ENCODE measurements at regions not wholly inside any gene's neighbourhood (a gene's known extent, or its start where the extent isn't known, plus 50 kb on each side); places are given as distances from the start of the nearest gene placed in this dataset.

DNA sequence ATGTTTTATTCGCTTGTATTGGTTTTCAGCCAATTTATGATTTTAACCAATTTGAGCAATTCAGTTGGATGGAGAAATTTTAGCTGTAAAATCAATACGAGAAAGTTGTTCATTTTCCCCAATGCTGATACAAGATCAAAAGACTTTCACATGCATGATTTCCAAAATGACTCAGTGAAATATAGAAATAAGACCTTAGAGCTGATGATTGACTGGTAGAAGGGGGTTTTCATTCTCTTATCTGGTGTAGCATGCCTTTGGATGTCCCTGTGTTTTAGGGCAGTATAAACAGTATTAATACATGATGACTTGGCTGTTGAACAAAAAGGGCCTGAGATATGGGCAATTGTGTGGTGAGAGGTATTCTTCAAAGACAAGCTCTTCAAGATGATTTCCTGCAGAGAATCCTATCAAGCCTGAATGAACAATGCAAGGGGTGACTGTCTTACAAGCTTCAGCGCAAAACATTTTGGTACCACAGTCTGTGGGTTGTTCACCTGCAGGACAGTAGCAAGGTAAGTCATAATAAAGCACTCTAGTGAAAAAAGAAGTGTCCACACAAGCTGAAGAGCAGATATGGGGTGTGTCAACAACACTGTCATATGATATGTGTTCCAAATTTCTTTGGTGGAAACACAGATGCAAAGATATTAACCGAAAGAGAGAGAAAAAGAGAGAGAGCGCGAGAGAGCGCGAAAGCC is 156.2 kb downstream of the TNFSF18 start:
- TF ChIP-seq SUZ12 (IDR thresholded peaks at IDR 0.05) = no peak
- TF ChIP-seq FOXA1 (IDR thresholded peaks at IDR 0.05) = no peak
- TF ChIP-seq ZNF384 (IDR thresholded peaks at IDR 0.05) = no peak
- no peak for TF ChIP-seq FOXK2 (IDR thresholded peaks at IDR 0.05)

Measured in HEK293T (cell line).